ENCODE measurements at regions not wholly inside any gene's neighbourhood (a gene's known extent, or its start where the extent isn't known, plus 50 kb on each side); places are given as distances from the start of the nearest gene placed in this dataset.

DNA sequence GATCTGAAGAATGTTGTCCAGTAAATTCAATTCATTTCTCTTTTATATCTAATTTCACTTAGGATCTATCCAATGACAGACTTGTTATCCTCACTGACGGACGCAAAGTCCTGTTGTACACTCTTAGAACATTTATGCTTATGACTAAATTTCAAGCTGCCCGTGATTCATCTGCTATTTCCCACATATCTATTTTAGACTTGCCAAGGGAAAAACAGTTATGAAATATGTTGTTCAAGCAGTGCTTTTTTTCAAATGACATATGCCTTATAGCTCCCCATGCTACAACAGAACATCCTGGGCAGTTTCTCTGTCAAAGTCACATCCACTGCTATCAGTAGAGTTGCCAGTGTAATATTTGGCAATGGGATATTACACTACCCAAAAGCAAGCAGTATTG, 94.2 kb upstream of the CBLN2 start:
- Mint-ChIP-seq H3K4me3 (no peak overlapping the region), H3K27ac (no peak overlapping the region), H3K9me3 (no peaks in the 10 kb centered on the region), H3K27me3 (ENCODE audit: insufficient read depth, low read depth) (no peaks in the 10 kb centered on the region), H3K4me1 (no peaks in the 10 kb centered on the region), H3K36me3 (no peaks in the 10 kb centered on the region)
- no peaks in the 10 kb centered on the region for H3K27me3 ChIP-seq
- TF ChIP-seq EZH2 (IDR thresholded peaks at IDR 0.05) = no peak
- TF ChIP-seq, protein P1, sequence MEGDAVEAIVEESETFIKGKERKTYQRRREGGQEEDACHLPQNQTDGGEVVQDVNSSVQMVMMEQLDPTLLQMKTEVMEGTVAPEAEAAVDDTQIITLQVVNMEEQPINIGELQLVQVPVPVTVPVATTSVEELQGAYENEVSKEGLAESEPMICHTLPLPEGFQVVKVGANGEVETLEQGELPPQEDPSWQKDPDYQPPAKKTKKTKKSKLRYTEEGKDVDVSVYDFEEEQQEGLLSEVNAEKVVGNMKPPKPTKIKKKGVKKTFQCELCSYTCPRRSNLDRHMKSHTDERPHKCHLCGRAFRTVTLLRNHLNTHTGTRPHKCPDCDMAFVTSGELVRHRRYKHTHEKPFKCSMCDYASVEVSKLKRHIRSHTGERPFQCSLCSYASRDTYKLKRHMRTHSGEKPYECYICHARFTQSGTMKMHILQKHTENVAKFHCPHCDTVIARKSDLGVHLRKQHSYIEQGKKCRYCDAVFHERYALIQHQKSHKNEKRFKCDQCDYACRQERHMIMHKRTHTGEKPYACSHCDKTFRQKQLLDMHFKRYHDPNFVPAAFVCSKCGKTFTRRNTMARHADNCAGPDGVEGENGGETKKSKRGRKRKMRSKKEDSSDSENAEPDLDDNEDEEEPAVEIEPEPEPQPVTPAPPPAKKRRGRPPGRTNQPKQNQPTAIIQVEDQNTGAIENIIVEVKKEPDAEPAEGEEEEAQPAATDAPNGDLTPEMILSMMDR (IDR thresholded peaks at IDR 0.05) = no peak
- TF ChIP-seq EZH2phosphoT487 (IDR thresholded peaks at IDR 0.05) = no peak
- no peak for DNase-seq (ENCODE audit: low spot score)
- no peaks in the 10 kb centered on the region for H3F3A ChIP-seq (ENCODE audit: low read depth)
- no peaks in the 10 kb centered on the region for H3K36me3 ChIP-seq
- H3K9ac ChIP-seq = no peak overlapping the region
- H3K27ac ChIP-seq = no peak overlapping the region
- no peaks in the 10 kb centered on the region for H4K20me1 ChIP-seq (ENCODE audit: low read depth)
- H3K9me3 ChIP-seq (ENCODE audit: low read depth) = no peaks in the 10 kb centered on the region
- H3K4me3 ChIP-seq = no peak overlapping the region
- H2AFZ ChIP-seq (replicated peaks) = no peak overlapping the region
- H3K79me2 ChIP-seq (ENCODE audit: low read depth) = no peaks in the 10 kb centered on the region
- no peaks in the 10 kb centered on the region for H3K4me1 ChIP-seq
- no peak overlapping the region for H3K4me2 ChIP-seq

DNA sequence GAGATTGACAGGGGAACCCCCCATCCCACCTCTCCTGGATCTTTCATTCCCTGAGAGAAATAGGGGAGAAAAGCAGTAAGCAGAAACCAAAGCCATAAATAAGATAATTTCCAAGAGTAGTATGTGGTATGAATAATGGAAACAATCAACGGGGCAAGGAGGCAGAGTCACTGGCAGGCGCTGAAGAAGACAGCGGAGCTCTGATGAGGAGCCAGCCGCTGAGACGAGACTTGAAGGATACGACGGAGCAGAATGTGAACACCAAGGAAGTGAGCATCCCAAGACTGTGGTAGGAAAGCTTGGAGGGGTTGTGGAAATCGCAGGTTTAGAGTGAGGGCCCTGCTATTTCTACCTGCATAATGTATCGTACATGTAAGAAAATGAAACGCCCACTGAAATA, 93.6 kb upstream of the CBLN2 start:
- Histone ChIP-seq H3K4me1 (no peaks in the 10 kb centered on the region), H3K9ac (no peak overlapping the region), H3K9me3 (ENCODE audit: low read depth) (no peaks in the 10 kb centered on the region), H3K79me2 (ENCODE audit: low read depth) (no peaks in the 10 kb centered on the region), H3K4me3 (no peak overlapping the region), H4K20me1 (ENCODE audit: low read depth) (no peaks in the 10 kb centered on the region), H3K36me3 (no peaks in the 10 kb centered on the region), H2AFZ (replicated peaks) (no peak overlapping the region), H3F3A (ENCODE audit: low read depth) (no peaks in the 10 kb centered on the region), H3K4me2 (no peak overlapping the region), H3K27me3 (no peaks in the 10 kb centered on the region), H3K27ac (no peak overlapping the region)
- Mint-ChIP-seq H3K4me1 (no peaks in the 10 kb centered on the region), H3K36me3 (no peaks in the 10 kb centered on the region), H3K4me3 (no peak overlapping the region), H3K9me3 (no peaks in the 10 kb centered on the region), H3K27me3 (ENCODE audit: insufficient read depth, low read depth) (no peaks in the 10 kb centered on the region), H3K27ac (no peak overlapping the region)
- TF ChIP-seq EZH2phosphoT487 (IDR thresholded peaks at IDR 0.05) = no peak
- TF ChIP-seq EZH2 (IDR thresholded peaks at IDR 0.05) = no peak
- TF ChIP-seq, protein P1 (IDR thresholded peaks at IDR 0.05) = no peak
- no peak for DNase-seq (ENCODE audit: low spot score)

DNA sequence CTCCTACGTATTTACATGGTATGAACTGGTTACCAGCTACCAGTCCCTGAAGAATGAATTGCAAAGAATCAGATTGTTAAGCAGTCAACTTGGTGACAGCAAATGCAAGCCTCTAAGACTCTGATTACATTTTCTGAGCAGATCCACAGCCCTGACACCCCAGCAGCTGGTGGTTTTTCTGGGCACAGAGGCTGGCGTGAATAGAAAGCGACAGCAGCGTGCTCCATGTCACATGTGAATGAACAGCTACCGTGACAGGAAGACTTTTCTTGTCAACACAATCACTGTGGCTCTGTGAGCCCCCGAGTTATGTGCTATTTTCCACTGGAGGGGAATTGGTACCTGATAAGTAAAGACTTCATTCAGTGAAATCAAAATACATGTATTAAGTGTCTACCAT, 93.2 kb upstream of the CBLN2 start:
- Mint-ChIP-seq H3K36me3 (no peaks in the 10 kb centered on the region), H3K27me3 (ENCODE audit: insufficient read depth, low read depth) (no peaks in the 10 kb centered on the region), H3K27ac (no peak overlapping the region), H3K4me1 (no peaks in the 10 kb centered on the region), H3K9me3 (no peaks in the 10 kb centered on the region), H3K4me3 (no peak overlapping the region)
- H3K9ac ChIP-seq = no peak overlapping the region
- H3F3A ChIP-seq (ENCODE audit: low read depth) = no peaks in the 10 kb centered on the region
- no peaks in the 10 kb centered on the region for H4K20me1 ChIP-seq (ENCODE audit: low read depth)
- no peak overlapping the region for H3K4me2 ChIP-seq
- TF ChIP-seq EZH2phosphoT487 (IDR thresholded peaks at IDR 0.05) (no peak), EZH2 (IDR thresholded peaks at IDR 0.05) (no peak)
- TF ChIP-seq, protein P1 (IDR thresholded peaks at IDR 0.05) = no peak
- no peaks in the 10 kb centered on the region for H3K79me2 ChIP-seq (ENCODE audit: low read depth)
- H3K4me3 ChIP-seq = no peak overlapping the region
- no peak overlapping the region for H2AFZ ChIP-seq (replicated peaks)
- no peaks in the 10 kb centered on the region for H3K9me3 ChIP-seq (ENCODE audit: low read depth)
- H3K4me1 ChIP-seq = no peaks in the 10 kb centered on the region
- DNase-seq (ENCODE audit: low spot score) = no peak
- H3K27me3 ChIP-seq = no peaks in the 10 kb centered on the region
- H3K27ac ChIP-seq = no peak overlapping the region
- H3K36me3 ChIP-seq = no peaks in the 10 kb centered on the region

DNA sequence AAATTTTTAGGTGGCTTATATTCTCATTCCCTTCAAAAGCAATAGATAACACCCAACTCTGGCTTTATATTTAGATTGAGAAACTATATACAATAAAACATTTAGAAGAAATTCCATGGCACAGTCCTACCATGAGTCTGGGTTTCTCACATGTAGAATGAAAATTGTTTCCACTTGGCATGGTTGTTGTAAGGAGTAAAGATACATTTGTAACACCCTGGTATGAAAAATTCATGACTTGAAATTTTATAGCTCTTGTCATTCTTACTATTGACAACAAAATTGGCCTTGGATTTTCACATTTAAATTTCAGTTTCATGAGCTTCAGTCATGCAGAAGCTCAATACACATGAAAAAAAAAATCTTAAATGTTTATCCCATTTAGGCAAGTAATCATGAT, 92.5 kb upstream of the CBLN2 start:
- Histone ChIP-seq H3K4me2 (no peak overlapping the region), H3K27ac (no peak overlapping the region), H4K20me1 (ENCODE audit: low read depth) (no peaks in the 10 kb centered on the region), H3K27me3 (no peaks in the 10 kb centered on the region), H2AFZ (replicated peaks) (no peak overlapping the region), H3K4me1 (no peaks in the 10 kb centered on the region), H3K9me3 (ENCODE audit: low read depth) (no peaks in the 10 kb centered on the region), H3F3A (ENCODE audit: low read depth) (no peaks in the 10 kb centered on the region), H3K79me2 (ENCODE audit: low read depth) (no peaks in the 10 kb centered on the region), H3K36me3 (no peaks in the 10 kb centered on the region), H3K9ac (no peak overlapping the region), H3K4me3 (no peak overlapping the region)
- Mint-ChIP-seq H3K4me1 (no peaks in the 10 kb centered on the region), H3K27ac (no peak overlapping the region), H3K36me3 (no peaks in the 10 kb centered on the region), H3K4me3 (no peak overlapping the region), H3K27me3 (ENCODE audit: insufficient read depth, low read depth) (no peaks in the 10 kb centered on the region), H3K9me3 (no peaks in the 10 kb centered on the region)
- TF ChIP-seq, protein P1 (IDR thresholded peaks at IDR 0.05) = no peak
- TF ChIP-seq EZH2 (IDR thresholded peaks at IDR 0.05) = no peak
- no peak for TF ChIP-seq EZH2phosphoT487 (IDR thresholded peaks at IDR 0.05)
- no peak for DNase-seq (ENCODE audit: low spot score)

Data from neural progenitor cell (in vitro differentiated cells).